ENCODE measurements at regions not wholly inside any gene's neighbourhood (a gene's known extent, or its start where the extent isn't known, plus 50 kb on each side); places are given as distances from the start of the nearest gene placed in this dataset.

GRCh38 chr18:44392933-44393332, 287.8 kb upstream of the SETBP1 start:
- no peak overlapping the region for H2AFZ ChIP-seq (ENCODE audit: low read depth, low read length)
- H3K27ac ChIP-seq (ENCODE audit: low read depth, low read length): no peak overlapping the region
- Mint-ChIP-seq H3K4me1 (ENCODE audit: low read depth, unreplicated experiment) (no peaks in the 10 kb centered on the region), H3K27me3 (ENCODE audit: low read depth, unreplicated experiment) (peaks cover 2% of the 10 kb centered on the region), H3K27ac (ENCODE audit: unreplicated experiment) (no peak overlapping the region), H3K9me3 (ENCODE audit: unreplicated experiment) (no peaks in the 10 kb centered on the region), H3K4me3 (ENCODE audit: unreplicated experiment) (no peak overlapping the region), H3K36me3 (ENCODE audit: low read depth, unreplicated experiment) (no peaks in the 10 kb centered on the region)
- no peak for TF ChIP-seq EZH2 (IDR thresholded peaks at IDR 0.05; ENCODE audit: insufficient read depth, low read length)
- H3K4me3 ChIP-seq (ENCODE audit: insufficient read depth, low read depth, low read length): no peak overlapping the region
- DNase-seq (ENCODE audit: low read depth): no peak
- H3K9me3 ChIP-seq (ENCODE audit: insufficient read depth, low read depth, low read length): no peaks in the 10 kb centered on the region
- H3K27me3 ChIP-seq (ENCODE audit: insufficient read depth, low read length): no peaks in the 10 kb centered on the region
- H3K79me2 ChIP-seq (ENCODE audit: insufficient read depth, low read length): no peaks in the 10 kb centered on the region
- H3K36me3 ChIP-seq (ENCODE audit: insufficient read depth, low read length): no peaks in the 10 kb centered on the region
- no peak overlapping the region for H3K4me2 ChIP-seq (ENCODE audit: low read length)
- no peak for FAIRE-seq
- no peaks in the 10 kb centered on the region for H4K20me1 ChIP-seq (ENCODE audit: insufficient read depth, low read length)
- H3K4me1 ChIP-seq (ENCODE audit: insufficient read depth, low read length): no peaks in the 10 kb centered on the region
- H3K9ac ChIP-seq (ENCODE audit: low read length): no peak overlapping the region

DNA sequence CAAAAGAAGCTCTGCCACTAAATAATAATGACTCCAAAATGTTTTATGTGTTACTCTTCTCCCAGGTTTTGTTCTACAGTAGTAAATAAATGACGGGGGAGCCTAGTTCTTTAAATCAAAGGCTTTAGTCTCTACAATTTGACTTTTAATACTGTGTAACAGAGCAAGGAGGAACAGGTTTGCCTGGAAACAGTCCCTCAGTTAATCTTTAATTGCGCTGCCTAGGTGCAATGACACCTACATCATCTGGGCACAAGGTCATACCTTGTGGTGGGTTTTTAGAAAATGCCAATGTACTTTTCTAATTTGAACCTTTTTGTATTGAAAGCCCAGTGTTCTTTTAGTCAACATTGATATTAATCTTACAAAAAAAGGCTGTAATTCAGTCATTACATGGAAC, 287.3 kb upstream of the SETBP1 start:
- Histone ChIP-seq H3K27me3 (ENCODE audit: insufficient read depth, low read length) (no peaks in the 10 kb centered on the region), H3K79me2 (ENCODE audit: insufficient read depth, low read length) (no peaks in the 10 kb centered on the region), H4K20me1 (ENCODE audit: insufficient read depth, low read length) (no peaks in the 10 kb centered on the region), H2AFZ (ENCODE audit: low read depth, low read length) (no peak overlapping the region), H3K27ac (ENCODE audit: low read depth, low read length) (no peak overlapping the region), H3K4me2 (ENCODE audit: low read length) (no peak overlapping the region), H3K4me1 (ENCODE audit: insufficient read depth, low read length) (no peaks in the 10 kb centered on the region), H3K4me3 (ENCODE audit: insufficient read depth, low read depth, low read length) (no peak overlapping the region), H3K9me3 (ENCODE audit: insufficient read depth, low read depth, low read length) (no peaks in the 10 kb centered on the region), H3K9ac (ENCODE audit: low read length) (no peak overlapping the region), H3K36me3 (ENCODE audit: insufficient read depth, low read length) (no peaks in the 10 kb centered on the region)
- no peak overlapping the region for H3K4me3 Mint-ChIP-seq (ENCODE audit: unreplicated experiment)
- no peak for TF ChIP-seq CTCF (IDR thresholded peaks at IDR 0.05; ENCODE audit: insufficient read depth, low read depth, low read length)
- no peak for TF ChIP-seq EZH2 (IDR thresholded peaks at IDR 0.05; ENCODE audit: insufficient read depth, low read length)
- DNase-seq (ENCODE audit: low read depth) (no peak), FAIRE-seq (no peak)
- H3K36me3 Mint-ChIP-seq (ENCODE audit: low read depth, unreplicated experiment): no peaks in the 10 kb centered on the region
- no peak overlapping the region for H3K27ac Mint-ChIP-seq (ENCODE audit: unreplicated experiment)
- peaks cover 2% of the 10 kb centered on the region for H3K27me3 Mint-ChIP-seq (ENCODE audit: low read depth, unreplicated experiment)
- no peaks in the 10 kb centered on the region for H3K9me3 Mint-ChIP-seq (ENCODE audit: unreplicated experiment)
- no peaks in the 10 kb centered on the region for H3K4me1 Mint-ChIP-seq (ENCODE audit: low read depth, unreplicated experiment)

GRCh38 chr18:44396550-44396949, 284.1 kb upstream of the SETBP1 start:
- Histone ChIP-seq H3K79me2 (ENCODE audit: insufficient read depth, low read length) (no peaks in the 10 kb centered on the region), H4K20me1 (ENCODE audit: insufficient read depth, low read length) (no peaks in the 10 kb centered on the region), H3K9ac (ENCODE audit: low read length) (no peak overlapping the region), H3K4me3 (ENCODE audit: insufficient read depth, low read depth, low read length) (no peak overlapping the region), H2AFZ (ENCODE audit: low read depth, low read length) (no peak overlapping the region), H3K36me3 (ENCODE audit: insufficient read depth, low read length) (no peaks in the 10 kb centered on the region), H3K4me1 (ENCODE audit: insufficient read depth, low read length) (no peaks in the 10 kb centered on the region), H3K27me3 (ENCODE audit: insufficient read depth, low read length) (no peaks in the 10 kb centered on the region), H3K4me2 (ENCODE audit: low read length) (no peak overlapping the region), H3K9me3 (ENCODE audit: insufficient read depth, low read depth, low read length) (no peaks in the 10 kb centered on the region), H3K27ac (ENCODE audit: low read depth, low read length) (no peak overlapping the region)
- H3K27me3 Mint-ChIP-seq (ENCODE audit: low read depth, unreplicated experiment): peaks cover 2% of the 10 kb centered on the region
- no peaks in the 10 kb centered on the region for H3K9me3 Mint-ChIP-seq (ENCODE audit: unreplicated experiment)
- H3K4me3 Mint-ChIP-seq (ENCODE audit: unreplicated experiment): no peak overlapping the region
- FAIRE-seq (no peak), DNase-seq (ENCODE audit: low read depth) (no peak)
- no peaks in the 10 kb centered on the region for H3K36me3 Mint-ChIP-seq (ENCODE audit: low read depth, unreplicated experiment)
- no peak for TF ChIP-seq EZH2 (IDR thresholded peaks at IDR 0.05; ENCODE audit: insufficient read depth, low read length)
- no peak for TF ChIP-seq CTCF (IDR thresholded peaks at IDR 0.05; ENCODE audit: insufficient read depth, low read depth, low read length)
- H3K4me1 Mint-ChIP-seq (ENCODE audit: low read depth, unreplicated experiment): no peaks in the 10 kb centered on the region
- H3K27ac Mint-ChIP-seq (ENCODE audit: unreplicated experiment): no peak overlapping the region
